ENCODE measurements at regions not wholly inside any gene's neighbourhood (a gene's known extent, or its start where the extent isn't known, plus 50 kb on each side); places are given as distances from the start of the nearest gene placed in this dataset.

DNA sequence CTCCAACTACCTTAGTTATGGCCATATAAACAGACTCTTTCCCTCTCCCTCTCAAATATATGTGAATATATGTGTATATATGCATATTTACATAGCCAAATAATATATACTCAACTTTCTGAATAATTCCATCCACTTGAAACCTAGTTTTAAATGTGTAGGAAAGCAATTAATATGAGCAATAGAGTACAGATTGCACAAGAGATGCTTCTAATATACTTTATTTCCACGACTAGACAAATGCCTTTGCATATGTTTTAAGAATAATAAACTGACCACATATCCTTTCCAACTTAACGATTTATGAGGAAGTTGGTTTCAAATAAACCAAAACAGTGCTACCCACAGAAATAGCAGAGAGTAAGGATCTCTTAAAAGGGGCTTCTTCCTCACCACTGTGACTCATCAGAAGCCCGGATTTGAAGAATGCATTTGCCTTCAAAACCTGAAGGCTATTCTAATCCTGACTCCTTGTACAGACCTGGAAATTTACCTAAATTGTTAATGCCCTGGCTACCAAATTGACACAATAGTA, 266.3 kb downstream of the AHR start:
- TF ChIP-seq, protein P1, sequence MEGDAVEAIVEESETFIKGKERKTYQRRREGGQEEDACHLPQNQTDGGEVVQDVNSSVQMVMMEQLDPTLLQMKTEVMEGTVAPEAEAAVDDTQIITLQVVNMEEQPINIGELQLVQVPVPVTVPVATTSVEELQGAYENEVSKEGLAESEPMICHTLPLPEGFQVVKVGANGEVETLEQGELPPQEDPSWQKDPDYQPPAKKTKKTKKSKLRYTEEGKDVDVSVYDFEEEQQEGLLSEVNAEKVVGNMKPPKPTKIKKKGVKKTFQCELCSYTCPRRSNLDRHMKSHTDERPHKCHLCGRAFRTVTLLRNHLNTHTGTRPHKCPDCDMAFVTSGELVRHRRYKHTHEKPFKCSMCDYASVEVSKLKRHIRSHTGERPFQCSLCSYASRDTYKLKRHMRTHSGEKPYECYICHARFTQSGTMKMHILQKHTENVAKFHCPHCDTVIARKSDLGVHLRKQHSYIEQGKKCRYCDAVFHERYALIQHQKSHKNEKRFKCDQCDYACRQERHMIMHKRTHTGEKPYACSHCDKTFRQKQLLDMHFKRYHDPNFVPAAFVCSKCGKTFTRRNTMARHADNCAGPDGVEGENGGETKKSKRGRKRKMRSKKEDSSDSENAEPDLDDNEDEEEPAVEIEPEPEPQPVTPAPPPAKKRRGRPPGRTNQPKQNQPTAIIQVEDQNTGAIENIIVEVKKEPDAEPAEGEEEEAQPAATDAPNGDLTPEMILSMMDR (IDR thresholded peaks at IDR 0.05 in 4 of 5, conservative IDR thresholded peaks at IDR 0.05 in 1 of 5): no peak
- TF ChIP-seq POLR2A (IDR thresholded peaks at IDR 0.05): no peak
